IMR-90 (cell line): ENCODE measurements at regions not wholly inside any gene's neighbourhood (a gene's known extent, or its start where the extent isn't known, plus 50 kb on each side); places are given as distances from the start of the nearest gene placed in this dataset.

Source experiments
- ATAC-seq: fragments of 200-7000 bp; cut with Tn5 transposase; 2 replicates; pipeline ENCODE4 v1.9.1; 2020; ENCODE audit warnings: low read depth, mild to moderate bottlenecking, moderate library complexity
- BruUV-seq: library from RNA; stranded (reverse); fragments of 400-500 nt; replicated peaks from 2 replicates; lab custom pipeline; 2021; lab: Mats Ljungman, UMichigan
- CTCF ChIA-PET: fragments of 300-600 bp; formaldehyde crosslinking; extraction: SDS; loops from one replicate; lab custom pipeline; 2021; ENCODE audit warnings: antibody characterized with exemption; lab: Yijun Ruan, JAX
- POLR2A ChIA-PET: fragments of 300-600 bp; sonication (Branson Sonifier 250); formaldehyde crosslinking; loops from one replicate; lab custom pipeline; 2022; ENCODE audit warnings: antibody characterized with exemption; ENCODE audit not compliant: unreplicated experiment; lab: Charles Lee
- DNase-seq: peaks from one replicate; pipeline ENCODE4 v3.0.0; 2013
- H2AFZ ChIP-seq: replicated peaks from 2 replicates; pipeline ENCODE3; 2013; ENCODE audit warnings: low read length, mild to moderate bottlenecking; ENCODE audit not compliant: poor library complexity
- H2AK5ac ChIP-seq: 2 replicates; pipeline ENCODE4 v1.6.1; 2013; ENCODE audit warnings: low read depth, low read length, inconsistent platforms
- H2AK9ac ChIP-seq: replicated peaks from 2 replicates; pipeline ENCODE3; 2013; ENCODE audit warnings: mild to moderate bottlenecking, low read depth, low read length, moderate library complexity; ENCODE audit not compliant: poor library complexity
- H2BK120ac ChIP-seq: 2 replicates; pipeline ENCODE4 v1.6.1; 2013; ENCODE audit warnings: low read depth, low read length, inconsistent platforms
- H2BK15ac ChIP-seq: 3 replicates; pipeline ENCODE4 v1.6.1; 2013; ENCODE audit warnings: low read depth, low read length, inconsistent platforms
- H2BK20ac ChIP-seq: 2 replicates; pipeline ENCODE4 v1.6.1; 2013; ENCODE audit warnings: low read depth, mild to moderate bottlenecking, inconsistent platforms, low read length, moderate library complexity
- H2BK5ac ChIP-seq: 2 replicates; pipeline ENCODE4 v1.6.1; 2013; ENCODE audit warnings: mild to moderate bottlenecking, low read depth, low read length, inconsistent platforms; ENCODE audit not compliant: poor library complexity, severe bottlenecking
- H3K14ac ChIP-seq: replicated peaks from 2 replicates; pipeline ENCODE4 v1.6.1; 2013; ENCODE audit warnings: low read depth, low read length, inconsistent platforms
- H3K18ac ChIP-seq: 2 replicates; pipeline ENCODE4 v1.6.1; 2013; ENCODE audit warnings: low read depth, low read length, control low read depth
- H3K23ac ChIP-seq: 2 replicates; pipeline ENCODE4 v1.6.1; 2013; ENCODE audit warnings: low read depth, low read length, inconsistent platforms
- H3K27ac ChIP-seq: 2 replicates; pipeline ENCODE4 v1.5.1; 2013; ENCODE audit warnings: mild to moderate bottlenecking, control low read depth, low read length; ENCODE audit not compliant: insufficient read depth
- H3K27me3 ChIP-seq: 2 replicates; pipeline ENCODE4 v1.6.1; 2013; ENCODE audit warnings: low read length; ENCODE audit not compliant: control insufficient read depth, insufficient read depth
- H3K36me3 ChIP-seq: 2 replicates; pipeline ENCODE4 v1.6.1; 2013; ENCODE audit warnings: low read length, mixed read lengths; ENCODE audit not compliant: control insufficient read depth, insufficient read depth
- H3K4ac ChIP-seq: 2 replicates; pipeline ENCODE4 v1.6.1; 2013; ENCODE audit warnings: low read depth, low read length, inconsistent platforms
- H3K4me1 ChIP-seq: 2 replicates; pipeline ENCODE4 v1.6.1; 2013; ENCODE audit warnings: low read length, mixed read lengths; ENCODE audit not compliant: control insufficient read depth, insufficient read depth
- H3K4me2 ChIP-seq: 2 replicates; pipeline ENCODE4 v1.6.1; 2013; ENCODE audit warnings: low read depth, mild to moderate bottlenecking, control low read depth, low read length, moderate library complexity
- H3K4me3 ChIP-seq: 2 replicates; pipeline ENCODE4 v1.5.1; 2013; ENCODE audit warnings: low read depth, mild to moderate bottlenecking, control low read depth, low read length, moderate library complexity; ENCODE audit not compliant: insufficient read depth
- H3K56ac ChIP-seq: 2 replicates; pipeline ENCODE4 v1.6.1; 2013; ENCODE audit warnings: low read length, inconsistent platforms; ENCODE audit not compliant: insufficient read depth; ENCODE audit errors: extremely low read depth
- H3K79me1 ChIP-seq, 2 experiments: 2 replicates each; pipeline ENCODE4 v1.6.1; 2013; ENCODE audit warnings: low read length in 2 of 2, inconsistent platforms in 1 of 2, low read depth in 1 of 2
- H3K9ac ChIP-seq: 2 replicates; pipeline ENCODE4 v1.6.1; 2013; ENCODE audit warnings: low read depth, low read length, control low read depth
- H3K9me1 ChIP-seq: 2 replicates; pipeline ENCODE4 v1.6.1; 2013; ENCODE audit warnings: low read length, inconsistent platforms; ENCODE audit not compliant: insufficient read depth
- H3K9me3 ChIP-seq: 2 replicates; pipeline ENCODE4 v1.6.1; 2013; ENCODE audit warnings: low read length; ENCODE audit not compliant: control insufficient read depth, insufficient read depth
- H4K20me1 ChIP-seq: 2 replicates; pipeline ENCODE4 v1.6.1; 2013; ENCODE audit warnings: low read length, inconsistent platforms; ENCODE audit not compliant: insufficient read depth
- H4K5ac ChIP-seq: 2 replicates; pipeline ENCODE4 v1.6.1; 2013; ENCODE audit warnings: mild to moderate bottlenecking, low read depth, low read length, control low read depth
- H4K8ac ChIP-seq, 2 experiments: 2 replicates each; pipeline ENCODE4 v1.6.1; 2013; ENCODE audit warnings: low read depth in 2 of 2, low read length in 2 of 2, control low read depth in 1 of 2, inconsistent platforms in 1 of 2
- H4K91ac ChIP-seq: 2 replicates; pipeline ENCODE4 v1.6.1; 2013; ENCODE audit warnings: low read depth, low read length, inconsistent platforms; ENCODE audit not compliant: insufficient read depth
- CEBPB ChIP-seq: IDR thresholded peaks from 2 replicates; pipeline ENCODE4 v1.6.1; 2012; ENCODE audit warnings: low read depth, low read length, improper control_type of control experiment
- CHD1 ChIP-seq: IDR thresholded peaks from 2 replicates; pipeline ENCODE4 v1.6.1; 2012; ENCODE audit warnings: low read depth, low read length, improper control_type of control experiment
- ELK1 ChIP-seq: fragments of 150-350 bp; IDR thresholded peaks from 2 replicates; pipeline ENCODE4 v1.6.1; 2016; ENCODE audit warnings: low read depth, mild to moderate bottlenecking, low read length, moderate library complexity, borderline replicate concordance
- FOS ChIP-seq: fragments of 150-350 bp; IDR thresholded peaks from 2 replicates; pipeline ENCODE4 v1.6.1; 2016; ENCODE audit warnings: low read depth, low read length
- MAFK ChIP-seq: IDR thresholded peaks from 2 replicates; pipeline ENCODE4 v1.6.1; 2012; ENCODE audit warnings: low read depth, low read length, improper control_type of control experiment
- MAZ ChIP-seq: IDR thresholded peaks from 2 replicates; pipeline ENCODE4 v1.6.1; 2012; ENCODE audit warnings: low read depth, mild to moderate bottlenecking, low read length, improper control_type of control experiment, moderate library complexity, borderline replicate concordance
- MXI1 ChIP-seq: IDR thresholded peaks from 2 replicates; pipeline ENCODE4 v1.6.1; 2012; ENCODE audit warnings: low read depth, mild to moderate bottlenecking, low read length, moderate library complexity, borderline replicate concordance
- NFE2L2 ChIP-seq: fragments of 150-350 bp; IDR thresholded peaks from 2 replicates; pipeline ENCODE4 v1.6.1; 2016; ENCODE audit warnings: low read depth, mild to moderate bottlenecking, low read length
- RAD21 ChIP-seq: IDR thresholded peaks from 2 replicates; pipeline ENCODE4 v1.6.1; 2012; ENCODE audit warnings: low read length, improper control_type of control experiment
- RCOR1 ChIP-seq: IDR thresholded peaks from 2 replicates; pipeline ENCODE4 v1.6.1; 2012; ENCODE audit warnings: mild to moderate bottlenecking, low read length, improper control_type of control experiment; ENCODE audit not compliant: insufficient replicate concordance
- RFX5 ChIP-seq: IDR thresholded peaks from 2 replicates; pipeline ENCODE4 v1.8.0; 2012; ENCODE audit warnings: low read depth, mild to moderate bottlenecking, low read length, moderate library complexity
- WGBS, 2 experiments: methylation state at CpG; one replicate each; pipeline versions ENCODE4 v1.1.5 to v1.1.7; 2013; ENCODE audit warnings: missing lambda C conversion rate in 2 of 2; ENCODE audit not compliant: insufficient read length in 1 of 2; ENCODE audit errors: extremely low coverage in 2 of 2; 5-methylcytosine and 5-hydroxymethylcytosine counted together
- dilution Hi-C: fragments of 300-500 bp; cut with HindIII; formaldehyde crosslinking; loops from one replicate; pipeline ENCODE4 v1.14.3; 2018; ENCODE audit warnings: low sequenced_read_pairs; ENCODE audit not compliant: unreplicated experiment
- in situ Hi-C: fragments of 300-500 bp; cut with MboI; formaldehyde crosslinking; loops from 3 replicates; pipeline ENCODE4 v1.14.3; 2019; ENCODE audit warnings: low sequenced_read_pairs, inconsistent platforms, mixed read lengths
- intact Hi-C: fragments of 100-400 bp; cut with micrococcal nuclease; formaldehyde crosslinking; loops from 2 replicates; pipeline ENCODE4 v1.10.0; 2022

- H2AK9ac ChIP-seq = no peak overlapping the region
- no peak overlapping the region for H4K5ac ChIP-seq
- H4K8ac ChIP-seq = no peak overlapping the region
- no peak overlapping the region for H3K4ac ChIP-seq
- no peak overlapping the region for H2BK20ac ChIP-seq
- no peak for TF ChIP-seq CHD1
- TF ChIP-seq MAFK = no peak
- no peak for TF ChIP-seq MXI1
- TF ChIP-seq RAD21 = no peak
- no peak for TF ChIP-seq FOS
- TF ChIP-seq RCOR1 = no peak
- no peak for TF ChIP-seq CEBPB
- no peak for TF ChIP-seq NFE2L2
- no peak for TF ChIP-seq MAZ
- no peak for TF ChIP-seq RFX5
- no peak for TF ChIP-seq ELK1
- ATAC-seq = no peak
- no peak overlapping the region for H3K9ac ChIP-seq
- dilution Hi-C loops (no loop called here), in situ Hi-C loops (no loop called here), intact Hi-C loops (no loop called here)
- H3K9me3 ChIP-seq = no peaks in the 10 kb centered on the region
- H3K36me3 ChIP-seq = no peaks in the 10 kb centered on the region
- H3K4me2 ChIP-seq = no peak overlapping the region
- no peak for DNase-seq
- no peaks in the 10 kb centered on the region for H3K79me1 ChIP-seq
- no peak overlapping the region for H2BK15ac ChIP-seq
- no peak overlapping the region for H2BK120ac ChIP-seq
- H3K4me3 ChIP-seq = no peak overlapping the region
- no peak overlapping the region for H4K91ac ChIP-seq
- no TSS peak for BruUV-seq
- no peak overlapping the region for H2AFZ ChIP-seq
- 78% methylated on average over 1 of the region's 2 CpGs; no CpG with 5 or more reads in 1 of the 2 experiments for WGBS, 2 experiments
- ChIA-PET POLR2A (no interaction called here), CTCF (no interaction called here)
- H2BK5ac ChIP-seq = no peak overlapping the region
- H3K18ac ChIP-seq = no peak overlapping the region
- H3K4me1 ChIP-seq = no peaks in the 10 kb centered on the region
- no peak overlapping the region for H3K23ac ChIP-seq
- H3K27me3 ChIP-seq = no peaks in the 10 kb centered on the region
- H3K9me1 ChIP-seq = no peaks in the 10 kb centered on the region
- H3K14ac ChIP-seq = no peak overlapping the region
- no peak overlapping the region for H2AK5ac ChIP-seq
- no peaks in the 10 kb centered on the region for H4K20me1 ChIP-seq
- H3K27ac ChIP-seq = no peak overlapping the region
- no peak overlapping the region for H3K56ac ChIP-seq
These were observed 152.8 kb upstream of the ARSJ start for GRCh38 chr4:114132199-114132598.
